Tongue (tissue), 1 donor: ENCODE measurements at regions not wholly inside any gene's neighbourhood (a gene's known extent, or its start where the extent isn't known, plus 50 kb on each side); places are given as distances from the start of the nearest gene placed in this dataset.
"Not testable (repeated sequence)": the region's sequence is repeated elsewhere in the genome, so short reads cannot be mapped to it uniquely, and the experiment has no call there.

Experiments used
- DNase-seq: peaks from one replicate; pipeline ENCODE4 v3.0.0-alpha.2; 2015

DNA sequence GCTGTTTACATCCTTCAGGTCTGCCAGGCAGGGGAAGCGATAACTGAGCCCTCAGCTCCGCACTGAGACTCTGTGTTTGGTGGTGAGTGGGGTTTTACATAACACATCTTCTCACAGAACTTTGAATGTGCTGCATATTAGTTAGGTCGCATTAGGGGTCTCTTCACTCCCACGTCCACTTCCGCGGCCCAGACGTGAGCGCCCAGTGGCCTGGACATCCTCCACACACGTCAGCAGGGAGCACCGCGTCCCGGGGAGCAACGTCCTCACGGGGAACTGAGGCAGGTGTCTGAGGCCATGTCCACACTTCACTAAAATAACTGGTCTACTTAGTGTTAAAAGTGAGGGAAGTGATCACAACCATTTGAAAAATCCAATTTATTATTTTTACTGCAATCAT lies 100.4 kb upstream of the SATB2 start:
- DNase-seq: no peak

DNA sequence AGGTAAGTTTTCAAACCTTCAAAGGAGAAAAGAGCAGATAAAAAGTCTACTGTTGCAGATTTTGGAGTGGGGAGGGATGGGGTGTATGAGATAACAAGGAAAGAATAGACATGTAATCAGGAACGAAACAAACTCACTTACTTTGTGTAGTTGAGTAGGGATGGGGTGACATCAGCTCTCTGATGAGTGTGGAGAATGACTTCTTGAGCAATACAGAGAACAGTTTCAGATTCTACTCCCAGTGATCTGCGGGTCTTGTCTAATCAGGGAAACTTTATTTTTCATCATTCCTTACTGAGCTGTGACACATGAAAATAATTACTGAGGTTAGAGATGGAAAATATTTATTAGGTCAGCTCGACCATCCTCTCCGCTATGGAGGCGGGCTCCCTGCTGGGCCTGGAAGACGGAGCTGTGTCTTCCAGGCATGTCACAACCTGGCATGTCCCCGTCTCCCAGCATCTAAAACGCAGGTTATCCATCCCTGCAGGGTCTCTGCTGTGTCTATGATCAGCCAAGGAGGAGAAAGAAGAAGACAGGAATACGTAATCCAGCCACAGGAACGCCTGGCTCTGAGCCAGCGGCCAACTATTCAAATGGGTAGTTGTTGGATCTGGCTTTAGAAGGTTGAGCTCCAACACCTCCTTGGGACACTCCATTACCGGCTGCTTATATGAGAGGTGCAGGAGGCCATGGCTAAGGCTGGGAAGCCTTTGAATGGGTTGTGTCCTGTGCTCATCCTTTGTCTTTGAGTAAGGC lies 99.0 kb upstream of the SATB2 start:
- DNase-seq: no peak

- DNase-seq: no peak
Observed at GRCh38 chr2:199554026-199554425, 96.3 kb upstream of the SATB2 start.

DNA sequence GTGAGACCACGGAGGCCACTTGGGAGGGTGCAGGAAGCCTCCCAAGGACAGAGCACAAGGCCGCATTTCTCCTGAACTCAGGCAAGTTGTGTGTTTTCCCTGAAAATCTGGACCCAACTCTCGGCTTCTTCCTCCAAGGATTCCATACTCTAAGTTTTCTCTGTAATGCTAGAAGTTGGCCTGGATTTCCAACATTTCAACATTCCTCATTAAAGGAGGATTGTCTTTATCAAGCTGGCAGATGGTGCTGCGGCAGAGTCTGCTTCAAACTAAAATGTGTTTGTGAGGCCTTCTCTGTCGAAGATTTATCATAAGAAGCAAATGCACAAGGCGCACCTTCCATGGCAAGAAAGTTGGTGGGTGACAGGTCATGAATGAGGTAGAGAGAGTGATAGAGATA lies 94.4 kb upstream of the SATB2 start:
- no peak for DNase-seq

DNA sequence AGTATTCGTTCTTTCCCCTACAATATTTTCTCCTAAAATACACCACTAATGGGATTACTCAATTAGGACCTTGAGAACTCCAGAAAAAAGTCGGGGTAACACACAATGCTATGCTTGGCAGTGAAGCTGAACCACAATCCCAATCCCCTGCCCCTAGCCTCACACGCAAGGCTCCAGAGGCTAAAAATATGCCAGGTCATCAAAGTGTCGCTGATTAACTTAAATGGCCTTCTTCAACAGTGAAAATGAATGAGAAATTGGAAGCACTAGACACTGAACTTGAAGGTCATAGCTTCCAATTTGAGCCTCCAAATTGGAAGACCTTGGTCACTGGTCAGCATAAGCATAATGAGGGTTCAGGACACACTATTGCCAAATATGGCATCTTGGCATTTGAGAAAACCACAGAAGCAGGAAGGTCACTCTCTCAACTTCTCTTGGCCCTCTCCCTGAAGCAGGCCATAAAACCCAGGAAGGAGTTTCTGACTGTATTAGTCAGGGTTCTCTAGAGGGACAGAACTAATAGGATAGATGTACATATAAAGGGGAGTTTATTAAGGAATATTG lies 86.0 kb upstream of the SATB2 start:
- no peak for DNase-seq

GRCh38 chr2:199535445-199536177 lies 77.9 kb upstream of the SATB2 start:
- DNase-seq: no peak

DNA sequence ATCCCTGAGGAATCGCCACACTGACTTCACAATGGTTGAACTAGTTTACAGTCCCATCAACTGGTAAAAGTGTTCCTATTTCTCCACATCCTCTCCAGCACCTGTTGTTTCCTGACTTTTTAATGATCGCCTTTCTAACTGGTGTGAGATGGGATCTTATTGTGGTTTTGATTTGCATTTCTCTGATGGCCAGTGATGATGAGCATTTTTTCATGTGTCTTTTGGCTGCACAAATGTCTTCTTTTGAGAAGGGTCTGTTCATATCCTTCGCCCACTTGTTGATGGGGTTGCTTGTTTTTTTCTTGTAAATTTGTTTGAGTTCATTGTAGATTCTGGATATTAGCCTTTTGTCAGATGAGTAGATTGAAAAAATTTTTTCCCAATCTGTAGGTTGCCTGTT lies 76.1 kb upstream of the SATB2 start:
- DNase-seq: not testable (repeated sequence)

- no peak for DNase-seq
Observed at GRCh38 chr2:199527071-199527470, 69.3 kb upstream of the SATB2 start.

- DNase-seq: no peak
Observed at GRCh38 chr2:199524689-199525574, 67.2 kb upstream of the SATB2 start.

GRCh38 chr2:199509403-199509802 lies 51.7 kb upstream of the SATB2 start:
- no peak for DNase-seq
